ENCODE measurements at regions not wholly inside any gene's neighbourhood (a gene's known extent, or its start where the extent isn't known, plus 50 kb on each side); places are given as distances from the start of the nearest gene placed in this dataset.

- no peak for DNase-seq
Observed at GRCh38 chr13:31962731-31963370, 68.7 kb upstream of the FRY start.

GRCh38 chr13:31963631-31964030 lies 67.9 kb upstream of the FRY start:
- no peak for DNase-seq

- DNase-seq: no peak
Observed at GRCh38 chr13:31964168-31964567, 67.4 kb upstream of the FRY start.

- DNase-seq: no peak
Observed at GRCh38 chr13:31965361-31966066, 66.1 kb upstream of the FRY start.

- no peak for DNase-seq
Observed at GRCh38 chr13:31967155-31967554, 64.4 kb upstream of the FRY start.

- DNase-seq: no peak
Observed at GRCh38 chr13:31968473-31968872, 63.1 kb upstream of the FRY start.

- DNase-seq: no peak
Observed at GRCh38 chr13:31970231-31970930, 61.2 kb upstream of the FRY start.

- no peak for DNase-seq
Observed at GRCh38 chr13:31972453-31972852, 59.1 kb upstream of the FRY start.

GRCh38 chr13:31978021-31978420 lies 53.6 kb upstream of the FRY start:
- DNase-seq: no peak

- DNase-seq: no peak
Observed at GRCh38 chr13:31980830-31981229, 50.7 kb upstream of the FRY start.

All from C1 segment of cervical spinal cord (tissue), 14 donors.